A673 (cell line): ENCODE measurements at regions not wholly inside any gene's neighbourhood (a gene's known extent, or its start where the extent isn't known, plus 50 kb on each side); places are given as distances from the start of the nearest gene placed in this dataset.

ENCODE experiments used
- BruUV-seq: library from RNA; stranded (reverse); fragments of 400-500 nt; replicated peaks from 2 replicates; lab custom pipeline; 2021; lab: Mats Ljungman, UMichigan
- CTCF ChIA-PET: fragments of 300-600 bp; sonication (Branson Sonifier 250); formaldehyde crosslinking; loops from one replicate; lab custom pipeline; 2022; ENCODE audit warnings: antibody characterized with exemption; lab: Charles Lee
- POLR2A ChIA-PET: fragments of 300-600 bp; sonication (Branson Sonifier 250); formaldehyde crosslinking; loops from one replicate; lab custom pipeline; 2022; ENCODE audit warnings: antibody characterized with exemption; ENCODE audit not compliant: low non-redundant PET; lab: Charles Lee
- DNase-seq: peaks from one replicate; pipeline ENCODE4 v3.0.0-alpha.2; 2015; ENCODE audit warnings: low spot score
- H3K27ac ChIP-seq: fragments of 200-600 bp; sonication (generic); 2 replicates; pipeline ENCODE4 v1.5.1; 2016; ENCODE audit warnings: mixed run types, low read depth, mild to moderate bottlenecking, mixed read lengths, antibody characterized with exemption, low read length; ENCODE audit not compliant: poor library complexity, severe bottlenecking
- H3K27me3 ChIP-seq: fragments of 200-600 bp; sonication (generic); replicated peaks from 2 replicates; pipeline ENCODE4 v1.6.1; 2017; ENCODE audit warnings: mixed run types, low read depth, mild to moderate bottlenecking, mixed read lengths, antibody characterized with exemption, low read length; ENCODE audit not compliant: insufficient read depth, poor library complexity
- H3K36me3 ChIP-seq: fragments of 200-600 bp; sonication (generic); 2 replicates; pipeline ENCODE4 v1.6.1; 2016; ENCODE audit warnings: mixed run types, mild to moderate bottlenecking, mixed read lengths, antibody characterized with exemption, low read length; ENCODE audit not compliant: insufficient read depth, poor library complexity, severe bottlenecking
- H3K4me1 ChIP-seq: fragments of 200-600 bp; sonication (generic); 2 replicates; pipeline ENCODE4 v1.6.1; 2017; ENCODE audit warnings: mixed run types, mild to moderate bottlenecking, mixed read lengths, antibody characterized with exemption, low read length; ENCODE audit not compliant: insufficient read depth, poor library complexity, severe bottlenecking
- H3K4me3 ChIP-seq: fragments of 200-600 bp; sonication (generic); 2 replicates; pipeline ENCODE4 v1.5.1; 2016; ENCODE audit warnings: low read depth, mixed run types, mild to moderate bottlenecking, mixed read lengths, low read length; ENCODE audit not compliant: poor library complexity, severe bottlenecking
- H3K9me3 ChIP-seq: fragments of 200-600 bp; sonication (generic); 2 replicates; pipeline ENCODE4 v1.6.1; 2016; ENCODE audit warnings: mixed run types, low read depth, mild to moderate bottlenecking, mixed read lengths, antibody characterized with exemption, low read length; ENCODE audit not compliant: poor library complexity, severe bottlenecking
- EZH2 ChIP-seq: fragments of 200-600 bp; sonication (generic); IDR thresholded peaks from 2 replicates; pipeline ENCODE4 v1.6.1; 2017; ENCODE audit warnings: borderline replicate concordance, low read depth, mild to moderate bottlenecking, mixed read lengths, antibody characterized with exemption, low read length; ENCODE audit not compliant: poor library complexity, severe bottlenecking
- intact Hi-C: fragments of 100-400 bp; cut with micrococcal nuclease; formaldehyde crosslinking; loops from one replicate; pipeline ENCODE4 v1.10.0; 2022; ENCODE audit not compliant: unreplicated experiment
- TF ChIP-seq, protein P1 (sequence below): fragments of 300-800, 200-600 bp; sonication (generic); conservative IDR thresholded peaks from 2 replicates; pipeline ENCODE4 v1.5.1; 2017; ENCODE audit warnings: low read depth, mild to moderate bottlenecking, antibody characterized with exemption, low read length, moderate library complexity, mixed read lengths

GRCh38 chr2:16387461-16387984, 278.1 kb downstream of the CYRIA start:
- TF ChIP-seq, protein P1, sequence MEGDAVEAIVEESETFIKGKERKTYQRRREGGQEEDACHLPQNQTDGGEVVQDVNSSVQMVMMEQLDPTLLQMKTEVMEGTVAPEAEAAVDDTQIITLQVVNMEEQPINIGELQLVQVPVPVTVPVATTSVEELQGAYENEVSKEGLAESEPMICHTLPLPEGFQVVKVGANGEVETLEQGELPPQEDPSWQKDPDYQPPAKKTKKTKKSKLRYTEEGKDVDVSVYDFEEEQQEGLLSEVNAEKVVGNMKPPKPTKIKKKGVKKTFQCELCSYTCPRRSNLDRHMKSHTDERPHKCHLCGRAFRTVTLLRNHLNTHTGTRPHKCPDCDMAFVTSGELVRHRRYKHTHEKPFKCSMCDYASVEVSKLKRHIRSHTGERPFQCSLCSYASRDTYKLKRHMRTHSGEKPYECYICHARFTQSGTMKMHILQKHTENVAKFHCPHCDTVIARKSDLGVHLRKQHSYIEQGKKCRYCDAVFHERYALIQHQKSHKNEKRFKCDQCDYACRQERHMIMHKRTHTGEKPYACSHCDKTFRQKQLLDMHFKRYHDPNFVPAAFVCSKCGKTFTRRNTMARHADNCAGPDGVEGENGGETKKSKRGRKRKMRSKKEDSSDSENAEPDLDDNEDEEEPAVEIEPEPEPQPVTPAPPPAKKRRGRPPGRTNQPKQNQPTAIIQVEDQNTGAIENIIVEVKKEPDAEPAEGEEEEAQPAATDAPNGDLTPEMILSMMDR, result no peak
- TF ChIP-seq EZH2, result no peak
- BruUV-seq, result no TSS peak
- CTCF ChIA-PET, result interaction anchor here (0.7 kb wide), 1 partner anchor 19 kb away, joined by 5 read pairs; no protein-coding TSS in a partner anchor
- Histone ChIP-seq H3K27me3 (peaks cover 26% of the 10 kb centered on the region), H3K27ac (no peak overlapping the region), H3K9me3 (no peaks in the 10 kb centered on the region), H3K36me3 (no peaks in the 10 kb centered on the region), H3K4me3 (no peak overlapping the region), H3K4me1 (no peaks in the 10 kb centered on the region)
- POLR2A ChIA-PET, result no interaction called here
- intact Hi-C loops, result no loop called here
- no peak for DNase-seq

DNA sequence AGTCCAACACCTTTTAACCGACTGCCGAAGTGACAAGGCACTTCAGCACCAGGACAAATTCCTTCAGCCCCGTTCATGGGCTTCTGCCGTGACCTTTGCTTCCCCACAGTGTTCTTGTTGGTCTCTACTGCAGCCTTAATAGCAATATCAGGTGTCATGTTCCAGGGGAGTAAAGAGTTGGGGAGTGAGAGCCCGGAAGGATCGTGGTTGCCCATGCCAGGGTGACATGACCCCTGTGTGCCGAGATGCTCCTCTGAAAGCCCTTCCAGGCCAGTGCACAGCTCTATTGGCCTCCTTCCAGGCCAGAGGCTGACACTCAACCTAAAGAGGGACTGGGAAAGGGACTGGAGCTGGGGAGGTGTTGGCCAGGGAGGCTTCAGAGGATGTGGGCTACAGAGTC, 279.2 kb downstream of the CYRIA start:
- H3K36me3 ChIP-seq, result no peaks in the 10 kb centered on the region
- H3K27ac ChIP-seq, result no peak overlapping the region
- DNase-seq, result no peak
- TF ChIP-seq, protein P1, result no peak
- TF ChIP-seq EZH2, result no peak
- H3K4me1 ChIP-seq, result no peaks in the 10 kb centered on the region
- ChIA-PET CTCF (no interaction called here), POLR2A (no interaction called here)
- intact Hi-C loops, result no loop called here
- H3K9me3 ChIP-seq, result no peaks in the 10 kb centered on the region
- peaks cover 23% of the 10 kb centered on the region for H3K27me3 ChIP-seq
- BruUV-seq, result no TSS peak
- H3K4me3 ChIP-seq, result no peak overlapping the region

DNA sequence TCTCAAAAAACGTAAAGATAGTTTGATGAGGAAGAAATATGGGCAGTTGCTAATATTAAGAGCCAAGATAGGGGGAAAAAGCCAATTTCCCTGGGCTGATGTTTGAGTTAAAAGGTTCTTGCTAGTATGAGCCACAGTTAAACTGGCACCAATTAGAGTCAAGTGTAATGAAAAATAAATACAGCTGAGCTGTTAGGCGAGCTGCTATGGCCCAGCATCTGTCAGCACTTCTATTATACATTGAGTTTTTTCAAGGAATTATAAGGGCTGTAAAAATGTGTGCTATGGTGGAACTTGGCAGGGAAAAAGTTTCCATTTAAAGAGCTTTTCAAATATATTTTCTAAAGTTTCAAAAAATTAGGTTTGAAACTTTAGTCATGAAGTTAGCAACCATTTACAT, 279.6 kb downstream of the CYRIA start:
- peaks cover 21% of the 10 kb centered on the region for H3K27me3 ChIP-seq
- no peaks in the 10 kb centered on the region for H3K4me1 ChIP-seq
- H3K27ac ChIP-seq, result no peak overlapping the region
- no peak for DNase-seq
- no peaks in the 10 kb centered on the region for H3K9me3 ChIP-seq
- intact Hi-C loops, result no loop called here
- no peak overlapping the region for H3K4me3 ChIP-seq
- TF ChIP-seq, protein P1, result no peak
- no peak for TF ChIP-seq EZH2
- no peaks in the 10 kb centered on the region for H3K36me3 ChIP-seq
- BruUV-seq, result no TSS peak
- ChIA-PET CTCF (no interaction called here), POLR2A (no interaction called here)
